GM13976 (cell line): ENCODE measurements at regions not wholly inside any gene's neighbourhood (a gene's known extent, or its start where the extent isn't known, plus 50 kb on each side); places are given as distances from the start of the nearest gene placed in this dataset.

Experiments
- DNase-seq: peaks from one replicate; pipeline ENCODE4 v3.0.0; 2012; ENCODE audit warnings: low spot score
- CTCF ChIP-seq: IDR thresholded peaks from 2 replicates; pipeline ENCODE4 v1.5.1; 2012; ENCODE audit warnings: borderline replicate concordance, mild to moderate bottlenecking; ENCODE audit not compliant: insufficient read depth; ENCODE audit errors: extremely low read depth, missing control alignments, control extremely low read depth
- in situ Hi-C: fragments of 300-500 bp; cut with MboI; formaldehyde crosslinking; loops from one replicate; pipeline ENCODE4 v1.12.0; 2022; ENCODE audit warnings: low sequenced_read_pairs, mixed read lengths, inconsistent platforms; ENCODE audit not compliant: unreplicated experiment

GRCh38 chr1:29829448-29830344 is 593.4 kb downstream of the PTPRU start:
- no peak for DNase-seq
- no peak for TF ChIP-seq CTCF
- in situ Hi-C loops: no loop called here

GRCh38 chr1:29828526-29829447 is 592.5 kb downstream of the PTPRU start:
- in situ Hi-C loops: no loop called here
- no peak for DNase-seq
- no peak for TF ChIP-seq CTCF

DNA sequence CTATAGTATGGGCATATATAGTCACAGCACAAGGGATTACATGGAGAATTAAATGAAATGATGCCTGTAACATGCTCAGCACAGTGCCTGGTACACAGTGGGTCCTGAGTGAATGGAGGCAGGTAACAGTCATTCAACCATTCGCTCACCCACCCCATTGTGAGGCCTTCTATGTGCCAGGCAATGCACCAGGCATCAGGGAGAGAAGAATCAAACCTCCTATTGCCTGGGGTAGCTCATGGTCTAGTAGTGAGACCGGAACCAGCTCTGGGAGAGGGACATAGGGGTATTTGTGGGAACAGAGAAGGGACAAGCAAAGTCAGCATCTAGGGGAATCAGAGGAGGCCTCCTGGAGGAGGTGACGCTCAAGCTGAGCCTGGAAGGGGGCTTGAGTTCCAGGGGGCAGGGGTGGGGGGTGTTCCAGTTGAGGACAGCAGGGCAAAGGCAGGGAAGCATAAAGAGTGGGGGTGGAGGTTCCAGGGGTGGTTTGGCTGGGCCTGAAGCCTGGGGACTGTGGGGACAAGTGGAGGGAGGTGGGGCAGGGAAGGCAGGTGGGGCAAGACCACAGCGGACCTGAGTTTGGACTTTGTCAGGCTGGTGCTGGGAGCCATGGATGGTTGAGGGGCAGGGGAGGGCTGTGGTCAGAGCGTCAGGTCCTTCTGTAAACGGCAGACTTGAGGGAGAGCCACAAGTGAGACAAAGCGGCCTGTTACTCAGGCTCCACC is 591.6 kb downstream of the PTPRU start:
- DNase-seq: no peak

GRCh38 chr1:29827237-29827750 is 591.0 kb downstream of the PTPRU start:
- in situ Hi-C loops: no loop called here
- no peak for TF ChIP-seq CTCF
- DNase-seq: no peak

More for the DNA sequence above, 591.6 kb downstream of the PTPRU start:
- TF ChIP-seq CTCF: no peak
- in situ Hi-C loops: no loop called here

- in situ Hi-C loops: no loop called here
- DNase-seq: no peak
- no peak for TF ChIP-seq CTCF
These were observed 590.3 kb downstream of the PTPRU start for GRCh38 chr1:29826646-29827045.
